C4-2B (cell line): ENCODE measurements at regions not wholly inside any gene's neighbourhood (a gene's known extent, or its start where the extent isn't known, plus 50 kb on each side); places are given as distances from the start of the nearest gene placed in this dataset.
"Not testable (repeated sequence)": the region's sequence is repeated elsewhere in the genome, so short reads cannot be mapped to it uniquely, and the experiment has no call there.

Source experiments
- H3K27ac ChIP-seq: fragments of 450-650 bp; 2 replicates; pipeline ENCODE4 v1.5.1; 2017
- CTCF ChIP-seq: fragments of 450-650 bp; conservative IDR thresholded peaks from 2 replicates; pipeline ENCODE4 v1.5.1; 2017; ENCODE audit warnings: mild to moderate bottlenecking
- ZFX ChIP-seq: fragments of 450-650 bp; IDR thresholded peaks from 2 replicates; pipeline ENCODE4 v1.6.1; 2017

- no peak overlapping the region for H3K27ac ChIP-seq
- TF ChIP-seq ZFX, result no peak; the same call in 1 of the 2 replicates
- no peak for TF ChIP-seq CTCF
Measured at GRCh38 chr14:106635569-106635968, 1109.2 kb downstream of the TMEM121 start.

- peak; percentile 85 for TF ChIP-seq CTCF
Measured at GRCh38 chr14:106638786-106639452, 1112.5 kb downstream of the TMEM121 start.

GRCh38 chr14:106642090-106642489 is 1115.7 kb downstream of the TMEM121 start:
- H3K27ac ChIP-seq, result no peak overlapping the region
- TF ChIP-seq CTCF (no peak), ZFX (no peak)

More at GRCh38 chr14:106638786-106639452, 1112.5 kb downstream of the TMEM121 start:
- not testable (repeated sequence) for H3K27ac ChIP-seq

- not testable (repeated sequence) for H3K27ac ChIP-seq
Measured at GRCh38 chr14:106642971-106643370, 1116.6 kb downstream of the TMEM121 start.

- not testable (repeated sequence) for H3K27ac ChIP-seq
Measured at GRCh38 chr14:106648874-106649273, 1122.5 kb downstream of the TMEM121 start.

- TF ChIP-seq ZFX (no peak), CTCF (no peak)
- H3K27ac ChIP-seq, result no peak overlapping the region
Measured at GRCh38 chr14:106651016-106651415, 1124.6 kb downstream of the TMEM121 start.

GRCh38 chr14:106652494-106652893 is 1126.1 kb downstream of the TMEM121 start:
- TF ChIP-seq CTCF (no peak), ZFX (no peak)
- H3K27ac ChIP-seq, result no peak overlapping the region

GRCh38 chr14:106657460-106657859 is 1131.1 kb downstream of the TMEM121 start:
- TF ChIP-seq ZFX (no peak), CTCF (peak; percentile 56)
- H3K27ac ChIP-seq, result no peak overlapping the region

GRCh38 chr14:106658066-106658860 is 1131.9 kb downstream of the TMEM121 start:
- not testable (repeated sequence) for H3K27ac ChIP-seq
